ENCODE measurements at regions not wholly inside any gene's neighbourhood (a gene's known extent, or its start where the extent isn't known, plus 50 kb on each side); places are given as distances from the start of the nearest gene placed in this dataset.
A peak's percentile ranks its signal among the peaks of the same experiment; 100 is the strongest.

DNA sequence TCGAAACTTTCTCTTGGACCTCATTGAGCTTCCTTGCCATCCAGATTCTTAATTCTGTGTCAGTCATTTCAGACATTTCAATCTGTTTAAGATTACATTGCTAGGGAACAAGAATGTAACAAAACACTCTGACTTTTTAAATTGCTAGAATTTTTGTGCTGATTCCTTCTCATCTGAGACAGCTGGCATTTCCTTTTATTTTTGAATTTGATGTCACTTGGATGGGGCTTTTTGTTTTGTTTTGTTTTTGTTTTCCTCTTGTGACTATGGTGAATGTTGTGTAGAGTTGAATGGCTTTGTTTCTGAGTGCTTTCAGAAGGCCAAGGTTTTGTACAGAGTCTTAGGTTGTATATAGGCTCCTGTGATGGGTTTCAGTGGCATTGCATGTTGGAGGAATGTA, 1129.3 kb downstream of the NAALADL2 start:
- Histone ChIP-seq H3K27me3 (ENCODE audit: control insufficient read depth in 3 of 3, insufficient read depth in 3 of 3, low read length in 2 of 3) (no peaks in the 10 kb centered on the region), H3K9me3 (ENCODE audit: control insufficient read depth in 4 of 4, insufficient read depth in 3 of 4, low read length in 3 of 4) (peaks cover 0 to 9% (median 6%) of the 10 kb centered on the region in 4 donors), H3K9ac (ENCODE audit: insufficient read depth in 1 of 2, low read length in 2 of 2) (no peak overlapping the region), H3K36me3 (ENCODE audit: control insufficient read depth in 4 of 4, insufficient read depth in 4 of 4, low read length in 4 of 4) (no peaks in the 10 kb centered on the region), H3K27ac (ENCODE audit: low read depth in 1 of 2, low read length in 1 of 2) (no peak overlapping the region), H3K4me1 (ENCODE audit: control insufficient read depth in 5 of 5, insufficient read depth in 5 of 5, low read length in 5 of 5) (no peaks in the 10 kb centered on the region), H3K4me3 (no peak overlapping the region)
- TF ChIP-seq, protein P1, sequence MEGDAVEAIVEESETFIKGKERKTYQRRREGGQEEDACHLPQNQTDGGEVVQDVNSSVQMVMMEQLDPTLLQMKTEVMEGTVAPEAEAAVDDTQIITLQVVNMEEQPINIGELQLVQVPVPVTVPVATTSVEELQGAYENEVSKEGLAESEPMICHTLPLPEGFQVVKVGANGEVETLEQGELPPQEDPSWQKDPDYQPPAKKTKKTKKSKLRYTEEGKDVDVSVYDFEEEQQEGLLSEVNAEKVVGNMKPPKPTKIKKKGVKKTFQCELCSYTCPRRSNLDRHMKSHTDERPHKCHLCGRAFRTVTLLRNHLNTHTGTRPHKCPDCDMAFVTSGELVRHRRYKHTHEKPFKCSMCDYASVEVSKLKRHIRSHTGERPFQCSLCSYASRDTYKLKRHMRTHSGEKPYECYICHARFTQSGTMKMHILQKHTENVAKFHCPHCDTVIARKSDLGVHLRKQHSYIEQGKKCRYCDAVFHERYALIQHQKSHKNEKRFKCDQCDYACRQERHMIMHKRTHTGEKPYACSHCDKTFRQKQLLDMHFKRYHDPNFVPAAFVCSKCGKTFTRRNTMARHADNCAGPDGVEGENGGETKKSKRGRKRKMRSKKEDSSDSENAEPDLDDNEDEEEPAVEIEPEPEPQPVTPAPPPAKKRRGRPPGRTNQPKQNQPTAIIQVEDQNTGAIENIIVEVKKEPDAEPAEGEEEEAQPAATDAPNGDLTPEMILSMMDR (IDR thresholded peaks at IDR 0.05; ENCODE audit: control extremely low read depth, extremely low read depth) = no peak
- WGBS, 2 donors = 70 to 85% methylated on average over 1 of the region's 1 CpG
- no peak for DNase-seq
- no peak for ATAC-seq (ENCODE audit: insufficient read depth, low FRiP score)

DNA sequence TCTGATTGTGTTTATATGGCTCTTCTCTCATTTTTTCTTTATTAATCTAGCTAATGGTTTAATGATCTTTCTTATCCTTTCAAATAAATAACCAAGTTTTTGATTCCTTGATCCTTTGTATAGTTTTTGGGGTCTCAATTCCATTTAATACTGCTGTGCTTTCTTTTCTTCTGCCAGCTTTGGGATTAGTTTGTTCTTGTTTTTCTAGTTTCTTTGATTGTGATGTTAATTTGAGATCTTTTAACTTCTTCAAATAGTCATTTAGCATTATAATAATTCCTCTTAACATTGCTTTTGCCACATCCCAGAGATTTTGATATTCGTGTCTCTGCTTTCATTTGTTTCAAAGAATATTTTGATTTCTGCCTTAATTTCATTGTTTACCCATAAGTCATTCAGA, 1126.6 kb downstream of the NAALADL2 start:
- Histone ChIP-seq H3K4me3 (no peak overlapping the region), H3K27ac (ENCODE audit: low read depth in 1 of 2, low read length in 1 of 2) (no peak overlapping the region), H3K27me3 (ENCODE audit: control insufficient read depth in 3 of 3, insufficient read depth in 3 of 3, low read length in 2 of 3) (no peaks in the 10 kb centered on the region), H3K36me3 (ENCODE audit: control insufficient read depth in 4 of 4, insufficient read depth in 4 of 4, low read length in 4 of 4) (no peaks in the 10 kb centered on the region), H3K9ac (ENCODE audit: insufficient read depth in 1 of 2, low read length in 2 of 2) (no peak overlapping the region), H3K9me3 (ENCODE audit: control insufficient read depth in 4 of 4, insufficient read depth in 3 of 4, low read length in 3 of 4) (peaks cover 0 to 9% (median 6%) of the 10 kb centered on the region in 4 donors), H3K4me1 (ENCODE audit: control insufficient read depth in 5 of 5, insufficient read depth in 5 of 5, low read length in 5 of 5) (peaks cover 0 to under 1% (median 0%) of the 10 kb centered on the region in 5 donors)
- ATAC-seq (ENCODE audit: insufficient read depth, low FRiP score) (no peak), DNase-seq (no peak)
- TF ChIP-seq, protein P1 (IDR thresholded peaks at IDR 0.05; ENCODE audit: control extremely low read depth, extremely low read depth) = no peak
- WGBS, 2 donors = 60 to 63% methylated on average over 1 of the region's 1 CpG

DNA sequence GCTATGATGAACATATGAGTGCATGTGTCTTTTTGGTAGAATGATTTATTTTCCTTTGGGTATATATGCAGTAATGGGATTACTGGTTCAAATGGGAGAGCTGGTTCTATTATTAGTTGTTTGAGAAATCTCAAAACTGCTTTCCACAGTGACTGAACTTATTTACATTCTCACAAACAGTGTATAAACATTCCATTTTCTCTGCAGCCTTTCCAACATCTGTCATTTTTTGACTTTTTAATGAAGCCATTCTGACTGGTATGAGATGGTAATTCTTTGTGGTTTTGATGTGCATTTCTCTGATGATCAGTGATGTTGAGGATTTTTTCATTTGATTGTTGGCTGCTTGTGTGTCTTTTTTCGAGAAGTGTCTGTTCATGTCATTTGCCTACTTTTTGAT, 1124.2 kb downstream of the NAALADL2 start:
- Histone ChIP-seq H3K27me3 (ENCODE audit: control insufficient read depth in 3 of 3, insufficient read depth in 3 of 3, low read length in 2 of 3) (no peaks in the 10 kb centered on the region), H3K4me1 (ENCODE audit: control insufficient read depth in 5 of 5, insufficient read depth in 5 of 5, low read length in 5 of 5) (peaks cover 0 to 5% (median 0%) of the 10 kb centered on the region in 5 donors), H3K4me3 (no peak overlapping the region), H3K36me3 (ENCODE audit: control insufficient read depth in 4 of 4, insufficient read depth in 4 of 4, low read length in 4 of 4) (no peaks in the 10 kb centered on the region), H3K9me3 (ENCODE audit: control insufficient read depth in 4 of 4, insufficient read depth in 3 of 4, low read length in 3 of 4) (peaks cover 0 to 7% (median 4%) of the 10 kb centered on the region in 4 donors), H3K27ac (ENCODE audit: low read depth in 1 of 2, low read length in 1 of 2) (no peak overlapping the region), H3K9ac (ENCODE audit: insufficient read depth in 1 of 2, low read length in 2 of 2) (no peak overlapping the region)
- 37 to 76% methylated on average over 1 of the region's 1 CpG for WGBS, 2 donors
- ATAC-seq (ENCODE audit: insufficient read depth, low FRiP score) (no peak), DNase-seq (no peak)
- TF ChIP-seq, protein P1 (IDR thresholded peaks at IDR 0.05; ENCODE audit: control extremely low read depth, extremely low read depth) = no peak

- TF ChIP-seq, protein P1 (IDR thresholded peaks at IDR 0.05; ENCODE audit: control extremely low read depth, extremely low read depth) = no peak
- no peaks in the 10 kb centered on the region for H3K27me3 ChIP-seq (ENCODE audit: control insufficient read depth in 3 of 3, insufficient read depth in 3 of 3, low read length in 2 of 3)
Measured at GRCh38 chr3:175980486-175981090, 1121.5 kb downstream of the NAALADL2 start.

More at GRCh38 chr3:175980486-175981090, 1121.5 kb downstream of the NAALADL2 start:
- WGBS, 2 donors = 48 to 68% methylated on average over 2 of the region's 2 CpGs
- H3K9me3 ChIP-seq (ENCODE audit: control insufficient read depth in 4 of 4, insufficient read depth in 3 of 4, low read length in 3 of 4) = peaks cover 0 to 9% (median 0%) of the 10 kb centered on the region in 4 donors
- H3K36me3 ChIP-seq (ENCODE audit: control insufficient read depth in 4 of 4, insufficient read depth in 4 of 4, low read length in 4 of 4) = no peaks in the 10 kb centered on the region
- no peak for ATAC-seq (ENCODE audit: insufficient read depth, low FRiP score)
- peak in 2 of 3 donors; percentile 26 to 29 for DNase-seq
- no peak overlapping the region for H3K4me3 ChIP-seq
- H3K9ac ChIP-seq (ENCODE audit: insufficient read depth in 1 of 2, low read length in 2 of 2) = no peak overlapping the region
- no peak overlapping the region for H3K27ac ChIP-seq (ENCODE audit: low read depth in 1 of 2, low read length in 1 of 2)
- peaks cover 0 to 5% (median 0%) of the 10 kb centered on the region in 5 donors for H3K4me1 ChIP-seq (ENCODE audit: control insufficient read depth in 5 of 5, insufficient read depth in 5 of 5, low read length in 5 of 5)
